ENCODE measurements at regions not wholly inside any gene's neighbourhood (a gene's known extent, or its start where the extent isn't known, plus 50 kb on each side); places are given as distances from the start of the nearest gene placed in this dataset.

- DNase-seq = no peak
- intact Hi-C loops (cut with micrococcal nuclease) = no loop called here
- no peak for ATAC-seq
These were observed 193.8 kb upstream of the ACTBL2 start for GRCh38 chr5:57676222-57677098.

GRCh38 chr5:57675236-57675635 is 192.6 kb upstream of the ACTBL2 start:
- intact Hi-C loops (cut with micrococcal nuclease) = no loop called here
- DNase-seq = no peak
- ATAC-seq = no peak

- intact Hi-C loops (cut with micrococcal nuclease) = no loop called here
- DNase-seq (no peak), ATAC-seq (no peak)
These were observed 188.8 kb upstream of the ACTBL2 start for GRCh38 chr5:57671371-57671770.

GRCh38 chr5:57666582-57666981 is 184.0 kb upstream of the ACTBL2 start:
- intact Hi-C loops (cut with micrococcal nuclease) = no loop called here
- ATAC-seq = no peak

GRCh38 chr5:57665146-57665936 is 182.7 kb upstream of the ACTBL2 start:
- no peak for ATAC-seq
- intact Hi-C loops (cut with micrococcal nuclease) = no loop called here

More at GRCh38 chr5:57666582-57666981, 184.0 kb upstream of the ACTBL2 start:
- DNase-seq = no peak

GRCh38 chr5:57664700-57665099 is 182.1 kb upstream of the ACTBL2 start:
- ATAC-seq = peak; percentile 57

More at GRCh38 chr5:57665146-57665936, 182.7 kb upstream of the ACTBL2 start:
- no peak for DNase-seq

GRCh38 chr5:57663466-57663865 is 180.9 kb upstream of the ACTBL2 start:
- DNase-seq (no peak), ATAC-seq (peak; percentile 93)
- intact Hi-C loops (cut with micrococcal nuclease) = loop anchor here (5.0 kb wide), 1 partner anchor 39 kb away; no protein-coding TSS in a partner anchor

More at GRCh38 chr5:57664700-57665099, 182.1 kb upstream of the ACTBL2 start:
- no peak for DNase-seq
- intact Hi-C loops (cut with micrococcal nuclease) = loop anchor here (5.0 kb wide), 1 partner anchor 38 kb away; no protein-coding TSS in a partner anchor

- no peak for DNase-seq
- intact Hi-C loops (cut with micrococcal nuclease) = loop anchor here (5.0 kb wide), 1 partner anchor 39 kb away; no protein-coding TSS in a partner anchor
- peak; percentile 89 for ATAC-seq
These were observed 180.4 kb upstream of the ACTBL2 start for GRCh38 chr5:57662991-57663390.

GRCh38 chr5:57659886-57660285 is 177.3 kb upstream of the ACTBL2 start:
- intact Hi-C loops (cut with micrococcal nuclease) = loop anchor here (5.0 kb wide), 1 partner anchor 42 kb away; no protein-coding TSS in a partner anchor
- DNase-seq (no peak), ATAC-seq (no peak)

- ATAC-seq (no peak), DNase-seq (no peak)
- intact Hi-C loops (cut with micrococcal nuclease) = no loop called here
These were observed 175.4 kb upstream of the ACTBL2 start for GRCh38 chr5:57658018-57658417.

- DNase-seq (no peak), ATAC-seq (no peak)
- intact Hi-C loops (cut with micrococcal nuclease) = no loop called here
These were observed 172.6 kb upstream of the ACTBL2 start for GRCh38 chr5:57655228-57655627.

- DNase-seq = peak; percentile 33
- ATAC-seq = peak; percentile 96
- intact Hi-C loops (cut with micrococcal nuclease) = no loop called here
These were observed 171.2 kb upstream of the ACTBL2 start for GRCh38 chr5:57653636-57654290.

- ATAC-seq (no peak), DNase-seq (no peak)
- intact Hi-C loops (cut with micrococcal nuclease) = no loop called here
These were observed 168.5 kb upstream of the ACTBL2 start for GRCh38 chr5:57651127-57651526.

- ATAC-seq (peak; percentile 45), DNase-seq (no peak)
- intact Hi-C loops (cut with micrococcal nuclease) = no loop called here
These were observed 167.9 kb upstream of the ACTBL2 start for GRCh38 chr5:57650360-57651069.

GRCh38 chr5:57642698-57643097 is 160.1 kb upstream of the ACTBL2 start:
- intact Hi-C loops (cut with micrococcal nuclease) = no loop called here
- DNase-seq (no peak), ATAC-seq (no peak)

- ATAC-seq (no peak), DNase-seq (no peak)
- intact Hi-C loops (cut with micrococcal nuclease) = no loop called here
These were observed 159.5 kb upstream of the ACTBL2 start for GRCh38 chr5:57642066-57642465.

GRCh38 chr5:57635146-57635777 is 152.7 kb upstream of the ACTBL2 start:
- ATAC-seq (no peak), DNase-seq (no peak)
- intact Hi-C loops (cut with micrococcal nuclease) = no loop called here

- ATAC-seq (no peak), DNase-seq (no peak)
- intact Hi-C loops (cut with micrococcal nuclease) = no loop called here
These were observed 150.3 kb upstream of the ACTBL2 start for GRCh38 chr5:57632937-57633336.

Data from left ventricle myocardium superior (tissue), 1 donor.